ENCODE measurements at regions not wholly inside any gene's neighbourhood (a gene's known extent, or its start where the extent isn't known, plus 50 kb on each side); places are given as distances from the start of the nearest gene placed in this dataset.

DNA sequence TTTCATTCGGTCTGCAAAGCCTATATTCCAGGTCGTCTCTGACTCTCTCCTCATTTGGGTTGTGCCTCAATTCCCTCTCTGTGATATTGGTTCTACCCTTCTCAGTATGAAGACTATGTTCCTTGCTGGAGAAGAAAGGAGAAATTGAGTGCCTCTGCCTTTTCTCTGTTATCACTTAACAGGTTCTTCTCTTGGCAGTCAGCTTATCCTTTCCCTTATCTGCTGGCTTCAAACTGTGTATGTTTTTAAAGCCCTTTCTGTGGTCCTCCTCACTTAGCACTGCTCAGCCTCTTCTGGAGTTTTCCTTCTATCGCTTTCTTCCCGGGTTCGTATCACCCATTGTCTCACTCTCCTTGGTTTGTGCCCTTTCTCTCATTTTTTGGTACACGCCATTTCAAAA is 65.3 kb upstream of the FSTL1 start:
- no peak overlapping the region for H3K4me3 ChIP-seq (ENCODE audit: low read depth, low read length)
- ChIA-PET CTCF (no interaction called here), POLR2A (no interaction called here)
- no peaks in the 10 kb centered on the region for H3K4me1 Mint-ChIP-seq (ENCODE audit: low read depth, unreplicated experiment)
- H3K9me3 Mint-ChIP-seq (ENCODE audit: unreplicated experiment): no peaks in the 10 kb centered on the region
- H3K4me3 Mint-ChIP-seq (ENCODE audit: unreplicated experiment): no peak overlapping the region
- intact Hi-C loops (cut with micrococcal nuclease; ENCODE audit: unreplicated experiment): no loop called here
- BruUV-seq (replicated peaks): no TSS peak
- no peaks in the 10 kb centered on the region for H3K27me3 Mint-ChIP-seq (ENCODE audit: insufficient read depth, unreplicated experiment)
- no peaks in the 10 kb centered on the region for H3K36me3 Mint-ChIP-seq (ENCODE audit: insufficient read depth, unreplicated experiment)
- TF ChIP-seq CTCF (IDR thresholded peaks at IDR 0.05; ENCODE audit: insufficient read depth in 1 of 2, low read depth in 1 of 2, low read length in 1 of 2, severe bottlenecking in 1 of 2, unreplicated experiment in 1 of 2): no peak
- DNase-seq: no peak
- H3K9me3 ChIP-seq: no peaks in the 10 kb centered on the region
- H3K27ac Mint-ChIP-seq (ENCODE audit: unreplicated experiment): no peak overlapping the region
- H3K27me3 ChIP-seq (replicated peaks; ENCODE audit: control insufficient read depth, insufficient read depth, low read length): no peaks in the 10 kb centered on the region; the same call in 1 of the 2 replicates
- no peaks in the 10 kb centered on the region for H3K36me3 ChIP-seq (ENCODE audit: control insufficient read depth, insufficient read depth, low read length)
- no peaks in the 10 kb centered on the region for H3K4me1 ChIP-seq

DNA sequence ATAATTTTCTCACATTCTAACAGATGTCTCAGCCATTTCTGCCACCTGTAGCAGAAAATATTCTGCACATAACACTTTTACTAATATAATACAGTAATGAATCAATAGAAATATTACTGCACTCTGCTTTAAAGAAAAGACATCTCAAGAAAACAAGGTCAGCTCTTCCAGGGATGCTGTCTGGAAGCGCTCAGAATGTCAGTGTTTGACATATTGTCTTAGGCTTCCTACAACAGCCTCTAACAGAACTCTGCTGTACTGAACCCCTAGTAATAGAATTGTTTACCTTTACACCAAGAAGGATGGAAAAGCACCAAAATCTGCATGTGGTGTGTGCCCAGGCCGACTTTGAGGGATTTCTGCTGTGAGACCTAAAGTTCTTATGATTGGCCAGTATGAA is 61.9 kb upstream of the FSTL1 start:
- no peak overlapping the region for H3K4me3 Mint-ChIP-seq (ENCODE audit: unreplicated experiment)
- BruUV-seq (replicated peaks): no TSS peak

GRCh38 chr3:120506828-120507774 is 56.3 kb upstream of the FSTL1 start:
- no peak overlapping the region for H3K4me3 ChIP-seq (ENCODE audit: low read depth, low read length)
- no peaks in the 10 kb centered on the region for H3K36me3 ChIP-seq (ENCODE audit: control insufficient read depth, insufficient read depth, low read length)
- ChIA-PET POLR2A (no interaction called here), CTCF (interaction anchor here (0.6 to 1.5 kb wide), 2 partner anchors 52 to 89 kb away, joined by 3 to 15 read pairs; no protein-coding TSS in a partner anchor)
- H3K36me3 Mint-ChIP-seq (ENCODE audit: insufficient read depth, unreplicated experiment): no peaks in the 10 kb centered on the region
- no TSS peak for BruUV-seq (replicated peaks)
- intact Hi-C loops (cut with micrococcal nuclease; ENCODE audit: unreplicated experiment): loop anchor here (1.0 to 5.0 kb wide), 4 partner anchors 40 to 263 kb away; no protein-coding TSS in a partner anchor
- peak; percentile 35 to 44 for DNase-seq
- H3K27me3 Mint-ChIP-seq (ENCODE audit: insufficient read depth, unreplicated experiment): no peaks in the 10 kb centered on the region
- no peak overlapping the region for H3K4me3 Mint-ChIP-seq (ENCODE audit: unreplicated experiment)
- H3K9me3 Mint-ChIP-seq (ENCODE audit: unreplicated experiment): no peaks in the 10 kb centered on the region
- no peaks in the 10 kb centered on the region for H3K4me1 Mint-ChIP-seq (ENCODE audit: low read depth, unreplicated experiment)
- peak; percentile 46 to 51 for TF ChIP-seq CTCF (IDR thresholded peaks at IDR 0.05; ENCODE audit: insufficient read depth in 1 of 2, low read depth in 1 of 2, low read length in 1 of 2, severe bottlenecking in 1 of 2, unreplicated experiment in 1 of 2)
- no peaks in the 10 kb centered on the region for H3K9me3 ChIP-seq
- no peak overlapping the region for H3K27ac Mint-ChIP-seq (ENCODE audit: unreplicated experiment)
- no peaks in the 10 kb centered on the region for H3K4me1 ChIP-seq
- no peaks in the 10 kb centered on the region; the same call in 1 of the 2 replicates for H3K27me3 ChIP-seq (replicated peaks; ENCODE audit: control insufficient read depth, insufficient read depth, low read length)

More for the DNA sequence above, 61.9 kb upstream of the FSTL1 start:
- no peaks in the 10 kb centered on the region for H3K9me3 ChIP-seq
- intact Hi-C loops (cut with micrococcal nuclease; ENCODE audit: unreplicated experiment): no loop called here
- Mint-ChIP-seq H3K27me3 (ENCODE audit: insufficient read depth, unreplicated experiment) (no peaks in the 10 kb centered on the region), H3K27ac (ENCODE audit: unreplicated experiment) (no peak overlapping the region), H3K9me3 (ENCODE audit: unreplicated experiment) (no peaks in the 10 kb centered on the region), H3K4me1 (ENCODE audit: low read depth, unreplicated experiment) (no peaks in the 10 kb centered on the region), H3K36me3 (ENCODE audit: insufficient read depth, unreplicated experiment) (no peaks in the 10 kb centered on the region)
- no peak overlapping the region for H3K4me3 ChIP-seq (ENCODE audit: low read depth, low read length)
- no peaks in the 10 kb centered on the region for H3K4me1 ChIP-seq
- H3K27me3 ChIP-seq (replicated peaks; ENCODE audit: control insufficient read depth, insufficient read depth, low read length): no peaks in the 10 kb centered on the region; the same call in 1 of the 2 replicates
- ChIA-PET CTCF (no interaction called here), POLR2A (no interaction called here)
- TF ChIP-seq CTCF (IDR thresholded peaks at IDR 0.05; ENCODE audit: insufficient read depth in 1 of 2, low read depth in 1 of 2, low read length in 1 of 2, severe bottlenecking in 1 of 2, unreplicated experiment in 1 of 2): no peak
- H3K36me3 ChIP-seq (ENCODE audit: control insufficient read depth, insufficient read depth, low read length): no peaks in the 10 kb centered on the region
- no peak for DNase-seq
